A673 (cell line): ENCODE measurements at regions not wholly inside any gene's neighbourhood (a gene's known extent, or its start where the extent isn't known, plus 50 kb on each side); places are given as distances from the start of the nearest gene placed in this dataset.

Experiments used
- BruUV-seq: library from RNA; stranded (reverse); fragments of 400-500 nt; replicated peaks from 2 replicates; lab custom pipeline; 2021; lab: Mats Ljungman, UMichigan
- CTCF ChIA-PET: fragments of 300-600 bp; sonication (Branson Sonifier 250); formaldehyde crosslinking; loops from one replicate; lab custom pipeline; 2022; ENCODE audit warnings: antibody characterized with exemption; lab: Charles Lee
- POLR2A ChIA-PET: fragments of 300-600 bp; sonication (Branson Sonifier 250); formaldehyde crosslinking; loops from one replicate; lab custom pipeline; 2022; ENCODE audit warnings: antibody characterized with exemption; ENCODE audit not compliant: low non-redundant PET; lab: Charles Lee
- DNase-seq: peaks from one replicate; pipeline ENCODE4 v3.0.0-alpha.2; 2015; ENCODE audit warnings: low spot score
- H3K27ac ChIP-seq: fragments of 200-600 bp; sonication (generic); 2 replicates; pipeline ENCODE4 v1.5.1; 2016; ENCODE audit warnings: mixed run types, low read depth, mild to moderate bottlenecking, mixed read lengths, antibody characterized with exemption, low read length; ENCODE audit not compliant: poor library complexity, severe bottlenecking
- H3K27me3 ChIP-seq: fragments of 200-600 bp; sonication (generic); replicated peaks from 2 replicates; pipeline ENCODE4 v1.6.1; 2017; ENCODE audit warnings: mixed run types, low read depth, mild to moderate bottlenecking, mixed read lengths, antibody characterized with exemption, low read length; ENCODE audit not compliant: insufficient read depth, poor library complexity
- H3K36me3 ChIP-seq: fragments of 200-600 bp; sonication (generic); 2 replicates; pipeline ENCODE4 v1.6.1; 2016; ENCODE audit warnings: mixed run types, mild to moderate bottlenecking, mixed read lengths, antibody characterized with exemption, low read length; ENCODE audit not compliant: insufficient read depth, poor library complexity, severe bottlenecking
- H3K4me1 ChIP-seq: fragments of 200-600 bp; sonication (generic); 2 replicates; pipeline ENCODE4 v1.6.1; 2017; ENCODE audit warnings: mixed run types, mild to moderate bottlenecking, mixed read lengths, antibody characterized with exemption, low read length; ENCODE audit not compliant: insufficient read depth, poor library complexity, severe bottlenecking
- H3K4me3 ChIP-seq: fragments of 200-600 bp; sonication (generic); 2 replicates; pipeline ENCODE4 v1.5.1; 2016; ENCODE audit warnings: low read depth, mixed run types, mild to moderate bottlenecking, mixed read lengths, low read length; ENCODE audit not compliant: poor library complexity, severe bottlenecking
- H3K9me3 ChIP-seq: fragments of 200-600 bp; sonication (generic); 2 replicates; pipeline ENCODE4 v1.6.1; 2016; ENCODE audit warnings: mixed run types, low read depth, mild to moderate bottlenecking, mixed read lengths, antibody characterized with exemption, low read length; ENCODE audit not compliant: poor library complexity, severe bottlenecking
- EZH2 ChIP-seq: fragments of 200-600 bp; sonication (generic); IDR thresholded peaks from 2 replicates; pipeline ENCODE4 v1.6.1; 2017; ENCODE audit warnings: borderline replicate concordance, low read depth, mild to moderate bottlenecking, mixed read lengths, antibody characterized with exemption, low read length; ENCODE audit not compliant: poor library complexity, severe bottlenecking
- intact Hi-C: fragments of 100-400 bp; cut with micrococcal nuclease; formaldehyde crosslinking; loops from one replicate; pipeline ENCODE4 v1.10.0; 2022; ENCODE audit not compliant: unreplicated experiment
- TF ChIP-seq, protein P1 (sequence below): fragments of 300-800, 200-600 bp; sonication (generic); conservative IDR thresholded peaks from 2 replicates; pipeline ENCODE4 v1.5.1; 2017; ENCODE audit warnings: low read depth, mild to moderate bottlenecking, antibody characterized with exemption, low read length, moderate library complexity, mixed read lengths

- DNase-seq: no peak
- Histone ChIP-seq H3K9me3 (no peaks in the 10 kb centered on the region), H3K27ac (no peak overlapping the region), H3K27me3 (no peaks in the 10 kb centered on the region), H3K36me3 (no peaks in the 10 kb centered on the region), H3K4me3 (no peak overlapping the region), H3K4me1 (peaks cover 23% of the 10 kb centered on the region)
- POLR2A ChIA-PET: no interaction called here
- CTCF ChIA-PET: no interaction called here
- intact Hi-C loops: no loop called here
- TF ChIP-seq, protein P1, sequence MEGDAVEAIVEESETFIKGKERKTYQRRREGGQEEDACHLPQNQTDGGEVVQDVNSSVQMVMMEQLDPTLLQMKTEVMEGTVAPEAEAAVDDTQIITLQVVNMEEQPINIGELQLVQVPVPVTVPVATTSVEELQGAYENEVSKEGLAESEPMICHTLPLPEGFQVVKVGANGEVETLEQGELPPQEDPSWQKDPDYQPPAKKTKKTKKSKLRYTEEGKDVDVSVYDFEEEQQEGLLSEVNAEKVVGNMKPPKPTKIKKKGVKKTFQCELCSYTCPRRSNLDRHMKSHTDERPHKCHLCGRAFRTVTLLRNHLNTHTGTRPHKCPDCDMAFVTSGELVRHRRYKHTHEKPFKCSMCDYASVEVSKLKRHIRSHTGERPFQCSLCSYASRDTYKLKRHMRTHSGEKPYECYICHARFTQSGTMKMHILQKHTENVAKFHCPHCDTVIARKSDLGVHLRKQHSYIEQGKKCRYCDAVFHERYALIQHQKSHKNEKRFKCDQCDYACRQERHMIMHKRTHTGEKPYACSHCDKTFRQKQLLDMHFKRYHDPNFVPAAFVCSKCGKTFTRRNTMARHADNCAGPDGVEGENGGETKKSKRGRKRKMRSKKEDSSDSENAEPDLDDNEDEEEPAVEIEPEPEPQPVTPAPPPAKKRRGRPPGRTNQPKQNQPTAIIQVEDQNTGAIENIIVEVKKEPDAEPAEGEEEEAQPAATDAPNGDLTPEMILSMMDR: no peak
- no peak for TF ChIP-seq EZH2
- no TSS peak for BruUV-seq
These were observed 105.2 kb upstream of the EIF5 start for GRCh38 chr14:103228866-103229265.

DNA sequence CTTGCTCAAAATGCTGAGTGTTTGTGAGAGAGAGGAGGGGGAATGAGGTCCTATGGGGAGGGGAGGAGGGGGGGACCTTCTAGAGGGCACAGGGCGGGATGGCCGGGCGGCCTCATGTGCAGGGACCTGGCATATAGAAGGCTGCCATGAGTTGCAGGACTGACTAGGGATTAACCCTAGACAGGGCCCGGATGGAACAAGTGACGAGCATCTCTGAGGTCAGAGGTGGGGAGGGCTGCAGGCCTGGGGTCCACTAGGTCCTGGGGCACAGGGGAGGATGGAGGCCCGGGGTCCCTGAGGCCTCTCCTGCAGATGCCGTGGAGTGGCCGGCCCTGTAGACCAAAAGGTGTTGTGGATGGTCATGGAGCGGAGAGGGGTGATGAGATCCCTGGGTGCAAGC lies 104.0 kb upstream of the EIF5 start:
- CTCF ChIA-PET: no interaction called here
- H3K9me3 ChIP-seq: no peaks in the 10 kb centered on the region
- H3K4me3 ChIP-seq: no peak overlapping the region
- TF ChIP-seq EZH2: no peak
- TF ChIP-seq, protein P1: no peak
- no peak overlapping the region for H3K27ac ChIP-seq
- peaks cover 31% of the 10 kb centered on the region for H3K4me1 ChIP-seq
- H3K36me3 ChIP-seq: no peaks in the 10 kb centered on the region
- intact Hi-C loops: no loop called here
- POLR2A ChIA-PET: no interaction called here
- no peak for DNase-seq
- BruUV-seq: no TSS peak
- no peaks in the 10 kb centered on the region for H3K27me3 ChIP-seq

DNA sequence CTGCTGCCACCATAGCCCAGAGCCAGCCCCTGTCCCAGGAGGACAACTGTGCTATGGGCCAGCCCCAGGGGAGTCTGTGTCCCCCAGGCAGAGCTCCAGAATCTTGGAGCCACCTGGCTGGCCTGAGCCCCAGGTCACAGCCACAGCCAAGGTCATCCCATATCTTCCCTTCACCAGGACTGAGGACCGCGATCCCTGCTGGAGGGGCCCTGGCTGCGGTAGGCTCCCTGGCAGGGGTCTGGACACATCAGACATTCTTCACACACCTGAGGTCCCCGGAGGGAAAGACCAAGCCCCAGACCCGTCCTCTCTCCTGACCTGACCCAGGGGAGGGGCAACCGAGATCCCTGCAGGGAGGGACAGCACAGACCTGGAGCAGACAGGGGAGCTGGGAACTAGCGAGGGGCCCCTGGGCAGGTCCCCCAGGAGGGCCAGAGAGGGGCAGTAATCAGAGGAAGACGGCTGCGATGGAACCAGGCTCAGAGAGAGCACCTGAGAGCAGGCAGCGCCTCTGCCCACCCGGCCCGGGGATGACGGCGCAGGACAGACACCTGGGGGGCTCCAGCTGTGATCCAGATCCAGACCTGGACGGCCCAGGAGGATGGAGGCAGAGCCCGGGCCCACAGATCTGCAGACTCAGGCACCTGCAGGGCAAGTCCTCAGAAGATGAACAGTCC lies 103.2 kb upstream of the EIF5 start:
- H3K9me3 ChIP-seq: no peaks in the 10 kb centered on the region
- H3K27ac ChIP-seq: no peak overlapping the region
- no peak overlapping the region for H3K4me3 ChIP-seq
- ChIA-PET POLR2A (no interaction called here), CTCF (no interaction called here)
- TF ChIP-seq, protein P1: no peak
- TF ChIP-seq EZH2: no peak
- peaks cover 37% of the 10 kb centered on the region for H3K4me1 ChIP-seq
- BruUV-seq: no TSS peak
- intact Hi-C loops: no loop called here
- no peak for DNase-seq
- H3K36me3 ChIP-seq: no peaks in the 10 kb centered on the region
- H3K27me3 ChIP-seq: no peaks in the 10 kb centered on the region
